H1 (cell line): ENCODE measurements at regions not wholly inside any gene's neighbourhood (a gene's known extent, or its start where the extent isn't known, plus 50 kb on each side); places are given as distances from the start of the nearest gene placed in this dataset.

ENCODE experiments used
- CTCF ChIA-PET: fragments of 300-600 bp; sonication (Branson Sonifier 250); formaldehyde crosslinking; loops from one replicate; lab custom pipeline; 2021; ENCODE audit not compliant: partially characterized antibody; lab: Charles Lee
- POLR2A ChIA-PET: fragments of 300-600 bp; sonication (Branson Sonifier 250); formaldehyde crosslinking; loops from one replicate; lab custom pipeline; 2021; ENCODE audit warnings: inconsistent platforms; ENCODE audit not compliant: partially characterized antibody; lab: Charles Lee
- DNase-seq, 2 experiments: peaks; one replicate each; pipeline versions ENCODE4 v3.0.0 to v3.0.0-alpha.2; 2010 to 2022; ENCODE audit warnings: low spot score in 2 of 2, low read depth in 1 of 2, mixed read lengths in 1 of 2
- FAIRE-seq: peaks from 2 replicates; lab custom pipeline; 2011; peaks lifted over from hg19 to GRCh38; lab: Jason Lieb, UNC
- H2AFZ ChIP-seq: 2 replicates; pipeline ENCODE4 v1.8.1; 2012; ENCODE audit warnings: low read length, inconsistent platforms
- H2AK5ac ChIP-seq: 2 replicates; pipeline ENCODE4 v1.6.1; 2013; ENCODE audit warnings: low read depth, low read length
- H2BK120ac ChIP-seq: replicated peaks from 2 replicates; pipeline ENCODE3; 2013; ENCODE audit warnings: low read depth, low read length, inconsistent platforms
- H2BK12ac ChIP-seq: 2 replicates; pipeline ENCODE4 v1.6.1; 2013; ENCODE audit warnings: low read depth, low read length
- H2BK15ac ChIP-seq: 2 replicates; pipeline ENCODE4 v1.6.1; 2013; ENCODE audit warnings: low read length
- H2BK20ac ChIP-seq: 2 replicates; pipeline ENCODE4 v1.6.1; 2013; ENCODE audit warnings: low read length
- H2BK5ac ChIP-seq: 2 replicates; pipeline ENCODE4 v1.6.1; 2013; ENCODE audit warnings: low read depth, low read length
- H3K14ac ChIP-seq: 2 replicates; pipeline ENCODE4 v1.6.1; 2013; ENCODE audit warnings: inconsistent platforms; ENCODE audit not compliant: insufficient read length
- H3K18ac ChIP-seq: 2 replicates; pipeline ENCODE4 v1.6.1; 2013; ENCODE audit warnings: low read length; ENCODE audit errors: extremely low read depth
- H3K23ac ChIP-seq: 2 replicates; pipeline ENCODE4 v1.6.1; 2013; ENCODE audit warnings: inconsistent platforms; ENCODE audit not compliant: insufficient read length
- H3K23me2 ChIP-seq: 2 replicates; pipeline ENCODE4 v1.6.1; 2013; ENCODE audit warnings: low read depth, low read length
- H3K27ac ChIP-seq: 2 replicates; pipeline ENCODE4 v1.6.1; 2011; ENCODE audit warnings: low read depth, low read length, inconsistent platforms
- H3K27me3 ChIP-seq, 4 experiments: replicated peaks in 1 of 4; 1 replicate in 1 of 4; 2 replicates in 3 of 4; pipeline versions ENCODE4 v1.6.1 to v1.8.1; 2011 to 2013; ENCODE audit warnings: low read length in 3 of 4, mild to moderate bottlenecking in 3 of 4, inconsistent platforms in 2 of 4, mixed read lengths in 2 of 4, moderate library complexity in 1 of 4; ENCODE audit not compliant: control insufficient read depth in 3 of 4, insufficient read depth in 3 of 4; ENCODE audit errors: extremely low read depth in 1 of 4
- H3K36me3 ChIP-seq, 4 experiments: 2 replicates each; pipeline versions ENCODE4 v1.6.1 to v1.8.1; 2011 to 2013; ENCODE audit warnings: mild to moderate bottlenecking in 4 of 4, low read length in 3 of 4, moderate library complexity in 2 of 4, control low read depth in 1 of 4, inconsistent platforms in 1 of 4; ENCODE audit not compliant: insufficient read depth in 4 of 4, control insufficient read depth in 2 of 4
- H3K4ac ChIP-seq: replicated peaks from 2 replicates; pipeline ENCODE3; 2013; ENCODE audit warnings: low read length, low read depth, mixed read lengths, inconsistent platforms; ENCODE audit not compliant: insufficient read length
- H3K4me1 ChIP-seq, 4 experiments: replicated peaks in 1 of 4; 1 replicate in 1 of 4; 2 replicates in 3 of 4; pipeline versions ENCODE4 v1.6.1 to v1.8.1; 2011 to 2013; ENCODE audit warnings: low read length in 3 of 4, inconsistent platforms in 2 of 4, mixed read lengths in 1 of 4; ENCODE audit not compliant: insufficient read depth in 4 of 4, control insufficient read depth in 3 of 4
- H3K4me2 ChIP-seq, 2 experiments: 2 replicates each; pipeline versions ENCODE4 v1.6.1 to v1.8.1; 2011 to 2013; ENCODE audit warnings: low read depth in 2 of 2, low read length in 2 of 2, control low read depth in 1 of 2, inconsistent platforms in 1 of 2, mild to moderate bottlenecking in 1 of 2; ENCODE audit not compliant: insufficient read depth in 1 of 2
- H3K4me3 ChIP-seq, 4 experiments: fragments of 200-600, 300-600 bp in 1 of 4; sonication (generic), shearing (Covaris generic), sonication (Bioruptor Twin) in 1 of 4; 2 replicates each; pipeline versions ENCODE4 v1.5.1 to v1.8.1; 2011 to 2016; ENCODE audit warnings: low read length in 4 of 4, low read depth in 3 of 4, control low read depth in 2 of 4, inconsistent platforms in 2 of 4, mild to moderate bottlenecking in 2 of 4, mixed read lengths in 1 of 4, moderate library complexity in 1 of 4; ENCODE audit not compliant: insufficient read depth in 2 of 4; ENCODE audit errors: extremely low read depth in 1 of 4
- H3K56ac ChIP-seq: replicated peaks from 2 replicates; pipeline ENCODE3; 2013; ENCODE audit warnings: low read depth, mild to moderate bottlenecking, mixed read lengths, low read length, inconsistent platforms; ENCODE audit not compliant: insufficient read length
- H3K79me1 ChIP-seq: 2 replicates; pipeline ENCODE4 v1.6.1; 2013; ENCODE audit warnings: low read depth, low read length, control low read depth
- H3K79me2 ChIP-seq, 2 experiments: 2 replicates each; pipeline versions ENCODE4 v1.6.1 to v1.8.1; 2012 to 2013; ENCODE audit warnings: low read length in 2 of 2, mild to moderate bottlenecking in 2 of 2, inconsistent platforms in 1 of 2; ENCODE audit not compliant: insufficient read depth in 2 of 2, control insufficient read depth in 1 of 2
- H3K9ac ChIP-seq, 4 experiments: replicated peaks in 1 of 4; 1 replicate in 1 of 4; 2 replicates in 3 of 4; pipeline versions ENCODE4 v1.6.1 to v1.8.1; 2011 to 2013; ENCODE audit warnings: low read depth in 3 of 4, low read length in 3 of 4, control low read depth in 2 of 4, mild to moderate bottlenecking in 2 of 4, moderate library complexity in 2 of 4, inconsistent platforms in 1 of 4; ENCODE audit errors: extremely low read depth in 1 of 4
- H3K9me3 ChIP-seq, 2 experiments: 2 replicates each; pipeline versions ENCODE4 v1.6.1 to v1.8.1; 2012 to 2013; ENCODE audit warnings: mild to moderate bottlenecking in 2 of 2, moderate library complexity in 2 of 2, control low read depth in 1 of 2, inconsistent platforms in 1 of 2, low read depth in 1 of 2, low read length in 1 of 2, mixed read lengths in 1 of 2; ENCODE audit not compliant: insufficient read depth in 2 of 2
- H4K20me1 ChIP-seq, 2 experiments: replicated peaks in 1 of 2; 2 replicates each; pipeline versions ENCODE3 to v1.8.1; 2011 to 2013; ENCODE audit warnings: inconsistent platforms in 2 of 2, low read length in 2 of 2, mild to moderate bottlenecking in 1 of 2; ENCODE audit not compliant: insufficient read depth in 2 of 2, control insufficient read depth in 1 of 2
- H4K5ac ChIP-seq: 2 replicates; pipeline ENCODE4 v1.6.1; 2013; ENCODE audit warnings: low read length, low read depth, mixed read lengths, inconsistent platforms; ENCODE audit not compliant: insufficient read length
- H4K8ac ChIP-seq: 2 replicates; pipeline ENCODE4 v1.8.0; 2013; ENCODE audit warnings: mild to moderate bottlenecking, moderate library complexity, low read length, inconsistent platforms; ENCODE audit not compliant: insufficient read depth; ENCODE audit errors: extremely low read depth
- H4K91ac ChIP-seq: replicated peaks from 2 replicates; pipeline ENCODE3; 2013; ENCODE audit warnings: low read length, mixed read lengths, inconsistent platforms; ENCODE audit not compliant: insufficient read length
- ATF2 ChIP-seq: IDR thresholded peaks from 2 replicates; pipeline ENCODE4 v1.6.1; 2012; ENCODE audit warnings: low read length, inconsistent platforms
- BCL11A ChIP-seq, 2 experiments: IDR thresholded peaks; one replicate each; pipeline ENCODE4 v1.6.1; 2011; ENCODE audit warnings: low read depth in 2 of 2, low read length in 2 of 2, mild to moderate bottlenecking in 2 of 2
- CREB1 ChIP-seq: IDR thresholded peaks from 2 replicates; pipeline ENCODE4 v1.6.1; 2012; ENCODE audit warnings: inconsistent platforms
- CTCF ChIP-seq, 3 experiments: IDR thresholded peaks; 1 replicate in 2 of 3; 2 replicates in 1 of 3; pipeline versions ENCODE4 v1.5.1 to v1.6.1; 2011; ENCODE audit warnings: low read length in 3 of 3, mild to moderate bottlenecking in 3 of 3, inconsistent platforms in 2 of 3, low read depth in 1 of 3, moderate library complexity in 1 of 3; ENCODE audit not compliant: insufficient read depth in 1 of 3; ENCODE audit errors: control extremely low read depth in 1 of 3
- NRF1 ChIP-seq: IDR thresholded peaks from 2 replicates; pipeline ENCODE4 v1.6.1; 2011; ENCODE audit warnings: mild to moderate bottlenecking, low read depth, low read length, improper control_type of control experiment
- RXRA ChIP-seq: IDR thresholded peaks from 2 replicates; pipeline ENCODE4 v1.6.1; 2011; ENCODE audit warnings: low read depth, mild to moderate bottlenecking, low read length, moderate library complexity; ENCODE audit not compliant: insufficient read depth
- SIX5 ChIP-seq: IDR thresholded peaks from 2 replicates; pipeline ENCODE4 v1.6.1; 2011; ENCODE audit warnings: mild to moderate bottlenecking, low read depth, low read length
- SP4 ChIP-seq: IDR thresholded peaks from 2 replicates; pipeline ENCODE4 v1.6.1; 2012; ENCODE audit warnings: low read length, inconsistent platforms
- WGBS, 2 experiments: shearing (Covaris generic) in 1 of 2; methylation state at CpG; one replicate each; pipeline versions ENCODE4 v1.1.6 to v1.1.7; 2013 to 2015; ENCODE audit warnings: low lambda C conversion rate in 2 of 2, mixed read lengths in 2 of 2, inconsistent platforms in 1 of 2, low coverage in 1 of 2, missing lambda C conversion rate in 1 of 2; ENCODE audit not compliant: insufficient replicate concordance in 2 of 2, insufficient coverage in 1 of 2, insufficient read length in 1 of 2; ENCODE audit errors: extremely low coverage in 1 of 2, missing lambda C conversion rate in 1 of 2; 5-methylcytosine and 5-hydroxymethylcytosine counted together

- Histone ChIP-seq H4K20me1 (no peaks in the 10 kb centered on the region), H2BK20ac (no peak overlapping the region), H4K5ac (no peak overlapping the region), H2BK120ac (no peak overlapping the region), H3K14ac (no peak overlapping the region), H3K23ac (no peak overlapping the region), H2BK15ac (no peak overlapping the region), H2AK5ac (no peak overlapping the region), H3K18ac (no peak overlapping the region), H3K4ac (no peak overlapping the region), H3K79me1 (no peaks in the 10 kb centered on the region), H4K8ac (no peak overlapping the region), H3K23me2 (no peaks in the 10 kb centered on the region), H4K91ac (no peak overlapping the region), H3K4me1 (no peaks in the 10 kb centered on the region), H3K27me3 (no peaks in the 10 kb centered on the region), H2AFZ (no peak overlapping the region), H3K4me2 (no peak overlapping the region), H3K79me2 (no peaks in the 10 kb centered on the region), H3K9me3 (no peaks in the 10 kb centered on the region), H3K27ac (no peak overlapping the region), H3K4me3 (no peak overlapping the region), H3K56ac (no peak overlapping the region), H2BK12ac (no peak overlapping the region), H2BK5ac (no peak overlapping the region), H3K36me3 (no peaks in the 10 kb centered on the region), H3K9ac (no peak overlapping the region)
- WGBS, 2 experiments: 92% methylated on average over 2 of the region's 2 CpGs; no CpG with 5 or more reads in 1 of the 2 experiments
- FAIRE-seq (no peak), DNase-seq (no peak)
- no peak for TF ChIP-seq NRF1
- no peak for TF ChIP-seq CREB1
- TF ChIP-seq RXRA: no peak
- TF ChIP-seq BCL11A (IDR thresholded peaks at IDR 0.05; ENCODE audit: low read depth in 2 of 2, low read length in 2 of 2): no peak
- TF ChIP-seq SP4: no peak
- no peak for TF ChIP-seq SIX5
- no peak for TF ChIP-seq CTCF (IDR thresholded peaks at IDR 0.05; ENCODE audit: control extremely low read depth in 1 of 3, insufficient read depth in 1 of 3, low read depth in 1 of 3, low read length in 3 of 3)
- no peak for TF ChIP-seq ATF2
- CTCF ChIA-PET: interaction anchor here (2.5 kb wide), 1 partner anchor 11 kb away, joined by 16 read pairs; no protein-coding TSS in a partner anchor
- POLR2A ChIA-PET: no interaction called here
Measured at GRCh38 chrX:22737541-22737940, 262.2 kb upstream of the DDX53 start.
